ACC112 (cell line): ENCODE measurements at regions not wholly inside any gene's neighbourhood (a gene's known extent, or its start where the extent isn't known, plus 50 kb on each side); places are given as distances from the start of the nearest gene placed in this dataset.

Experiments
- H2AFZ ChIP-seq: fragments of 200-600 bp; sonication (generic); one replicate; pipeline ENCODE4 v1.6.0; 2017; ENCODE audit warnings: antibody characterized with exemption, low read length; ENCODE audit not compliant: unreplicated experiment
- H3K27ac ChIP-seq: fragments of 200-600 bp; sonication (generic); 2 replicates; pipeline ENCODE4 v1.5.1; 2014; ENCODE audit warnings: low read depth, mild to moderate bottlenecking, antibody characterized with exemption, low read length, moderate library complexity
- H3K27me3 ChIP-seq: fragments of 200-600 bp; sonication (generic); 2 replicates; pipeline ENCODE4 v1.6.1; 2014; ENCODE audit warnings: mild to moderate bottlenecking, antibody characterized with exemption, low read length, moderate library complexity, mixed read lengths; ENCODE audit not compliant: insufficient read depth
- H3K36me3 ChIP-seq: fragments of 200-600 bp; sonication (generic); 2 replicates; pipeline ENCODE4 v1.6.1; 2016; ENCODE audit warnings: mild to moderate bottlenecking, antibody characterized with exemption, low read length, moderate library complexity, mixed read lengths; ENCODE audit not compliant: insufficient read depth
- H3K4me1 ChIP-seq: fragments of 200-600 bp; sonication (generic); one replicate; pipeline ENCODE4 v1.6.1; 2016; ENCODE audit warnings: low read length, mixed read lengths; ENCODE audit not compliant: insufficient read depth, unreplicated experiment, control insufficient read depth
- H3K4me3 ChIP-seq: fragments of 200-600 bp; sonication (generic); 2 replicates; pipeline ENCODE4 v1.5.1; 2014; ENCODE audit warnings: mild to moderate bottlenecking, low read depth, low read length
- H3K79me2 ChIP-seq: fragments of 200-600 bp; sonication (generic); one replicate; pipeline ENCODE4 v1.6.0; 2016; ENCODE audit warnings: low read length; ENCODE audit not compliant: control insufficient read depth, unreplicated experiment, insufficient read depth

GRCh38 chr1:47585141-47585902 is 147.5 kb downstream of the FOXD2 start:
- Histone ChIP-seq H3K36me3 (no peaks in the 10 kb centered on the region), H3K4me3 (no peak overlapping the region), H3K4me1 (no peaks in the 10 kb centered on the region), H3K27me3 (peaks cover 34% of the 10 kb centered on the region), H2AFZ (no peak overlapping the region), H3K27ac (no peak overlapping the region), H3K79me2 (no peaks in the 10 kb centered on the region)

GRCh38 chr1:47587891-47588582 is 150.2 kb downstream of the FOXD2 start:
- no peak overlapping the region for H2AFZ ChIP-seq
- no peak overlapping the region for H3K4me3 ChIP-seq
- peaks cover 27% of the 10 kb centered on the region; the same call in 1 of the 2 replicates for H3K27me3 ChIP-seq
- no peak overlapping the region for H3K27ac ChIP-seq
- H3K36me3 ChIP-seq = no peaks in the 10 kb centered on the region
- H3K79me2 ChIP-seq = no peaks in the 10 kb centered on the region
- no peaks in the 10 kb centered on the region for H3K4me1 ChIP-seq

GRCh38 chr1:47590523-47591225 is 152.8 kb downstream of the FOXD2 start:
- Histone ChIP-seq H3K4me3 (no peak overlapping the region), H2AFZ (no peak overlapping the region), H3K27ac (no peak overlapping the region), H3K4me1 (no peaks in the 10 kb centered on the region), H3K36me3 (no peaks in the 10 kb centered on the region), H3K27me3 (peaks cover 35% of the 10 kb centered on the region), H3K79me2 (no peaks in the 10 kb centered on the region)

- Histone ChIP-seq H3K4me1 (no peaks in the 10 kb centered on the region), H3K27me3 (peaks cover 34% of the 10 kb centered on the region), H3K36me3 (no peaks in the 10 kb centered on the region)
Measured at GRCh38 chr1:47591801-47592200, 154.0 kb downstream of the FOXD2 start.

GRCh38 chr1:47592296-47593012 is 154.6 kb downstream of the FOXD2 start:
- no peak overlapping the region for H2AFZ ChIP-seq
- no peaks in the 10 kb centered on the region for H3K4me1 ChIP-seq
- no peak overlapping the region for H3K27ac ChIP-seq
- H3K79me2 ChIP-seq = no peaks in the 10 kb centered on the region
- H3K4me3 ChIP-seq = no peak overlapping the region
- H3K36me3 ChIP-seq = no peaks in the 10 kb centered on the region
- H3K27me3 ChIP-seq = peaks cover 34% of the 10 kb centered on the region

More at GRCh38 chr1:47591801-47592200, 154.0 kb downstream of the FOXD2 start:
- H3K79me2 ChIP-seq = no peaks in the 10 kb centered on the region
- no peak overlapping the region for H3K27ac ChIP-seq
- H2AFZ ChIP-seq = no peak overlapping the region
- H3K4me3 ChIP-seq = no peak overlapping the region

- H3K27me3 ChIP-seq = peaks cover 34% of the 10 kb centered on the region
- no peaks in the 10 kb centered on the region for H3K4me1 ChIP-seq
- H3K79me2 ChIP-seq = no peaks in the 10 kb centered on the region
- no peak overlapping the region for H2AFZ ChIP-seq
- no peaks in the 10 kb centered on the region for H3K36me3 ChIP-seq
- H3K4me3 ChIP-seq = no peak overlapping the region
- no peak overlapping the region for H3K27ac ChIP-seq
Measured at GRCh38 chr1:47593013-47593568, 155.2 kb downstream of the FOXD2 start.

GRCh38 chr1:47593598-47594285 is 155.9 kb downstream of the FOXD2 start:
- Histone ChIP-seq H2AFZ (no peak overlapping the region), H3K27ac (no peak overlapping the region), H3K79me2 (no peaks in the 10 kb centered on the region), H3K4me3 (no peak overlapping the region), H3K27me3 (peaks cover 34% of the 10 kb centered on the region), H3K36me3 (no peaks in the 10 kb centered on the region), H3K4me1 (no peaks in the 10 kb centered on the region)

GRCh38 chr1:47594627-47595026 is 156.8 kb downstream of the FOXD2 start:
- Histone ChIP-seq H3K79me2 (no peaks in the 10 kb centered on the region), H3K27ac (no peak overlapping the region), H3K4me3 (no peak overlapping the region), H3K36me3 (no peaks in the 10 kb centered on the region), H3K4me1 (no peaks in the 10 kb centered on the region), H3K27me3 (peaks cover 30% of the 10 kb centered on the region), H2AFZ (no peak overlapping the region)

- H3K4me1 ChIP-seq = no peaks in the 10 kb centered on the region
- H2AFZ ChIP-seq = no peak overlapping the region
- no peak overlapping the region for H3K27ac ChIP-seq
- no peak overlapping the region for H3K4me3 ChIP-seq
- no peaks in the 10 kb centered on the region for H3K36me3 ChIP-seq
- H3K27me3 ChIP-seq = peaks cover 29% of the 10 kb centered on the region
- H3K79me2 ChIP-seq = no peaks in the 10 kb centered on the region
Measured at GRCh38 chr1:47596328-47596727, 158.5 kb downstream of the FOXD2 start.

- H3K79me2 ChIP-seq = no peaks in the 10 kb centered on the region
- H3K4me1 ChIP-seq = no peaks in the 10 kb centered on the region
- H3K27ac ChIP-seq = no peak overlapping the region
- H3K4me3 ChIP-seq = no peak overlapping the region
- H3K27me3 ChIP-seq = peaks cover 13% of the 10 kb centered on the region
- H3K36me3 ChIP-seq = no peaks in the 10 kb centered on the region
- H2AFZ ChIP-seq = no peak overlapping the region
Measured at GRCh38 chr1:47598357-47598756, 160.5 kb downstream of the FOXD2 start.
